ENCODE measurements at regions not wholly inside any gene's neighbourhood (a gene's known extent, or its start where the extent isn't known, plus 50 kb on each side); places are given as distances from the start of the nearest gene placed in this dataset.

- Histone ChIP-seq H3K27ac (no peak overlapping the region), H3K4me1 (no peaks in the 10 kb centered on the region), H3K4me3 (no peak overlapping the region), H3K27me3 (no peaks in the 10 kb centered on the region), H3K9ac (ENCODE audit: low read depth in 2 of 2, low read length in 2 of 2) (no peak overlapping the region), H3K36me3 (no peaks in the 10 kb centered on the region), H3K9me3 (no peaks in the 10 kb centered on the region)
- no peak for DNase-seq
- TF ChIP-seq CTCF (IDR thresholded peaks at IDR 0.05), result no peak
- intact Hi-C loops (cut with DNase I), result no loop called here
Observed at GRCh38 chr4:66842026-66842723, 703.1 kb downstream of the CENPC start.

DNA sequence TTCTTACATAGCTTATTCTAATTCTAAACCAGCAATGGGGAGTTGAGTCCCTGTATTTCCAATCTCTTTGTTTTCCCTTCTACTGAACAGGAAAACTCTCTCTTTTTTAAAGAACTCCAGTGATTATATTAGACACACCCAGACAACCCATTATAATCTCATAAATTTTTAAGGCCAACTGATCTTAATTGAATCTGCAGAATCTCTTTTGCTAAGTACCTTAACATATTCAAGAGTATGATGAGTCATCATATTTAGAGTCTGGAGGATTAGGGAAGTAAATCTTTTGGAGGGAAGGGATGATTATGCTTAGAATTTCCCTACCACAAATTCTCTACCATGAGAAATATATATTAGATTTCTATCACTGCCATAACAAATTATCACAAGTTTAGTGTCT is 705.1 kb downstream of the CENPC start:
- Histone ChIP-seq H3K9ac (ENCODE audit: low read depth in 2 of 2, low read length in 2 of 2) (no peak overlapping the region), H3K36me3 (no peaks in the 10 kb centered on the region), H3K27me3 (no peaks in the 10 kb centered on the region), H3K27ac (no peak overlapping the region), H3K4me1 (no peaks in the 10 kb centered on the region), H3K4me3 (no peak overlapping the region), H3K9me3 (no peaks in the 10 kb centered on the region)
- TF ChIP-seq CTCF (IDR thresholded peaks at IDR 0.05), result no peak
- no peak for DNase-seq
- intact Hi-C loops (cut with DNase I), result no loop called here

DNA sequence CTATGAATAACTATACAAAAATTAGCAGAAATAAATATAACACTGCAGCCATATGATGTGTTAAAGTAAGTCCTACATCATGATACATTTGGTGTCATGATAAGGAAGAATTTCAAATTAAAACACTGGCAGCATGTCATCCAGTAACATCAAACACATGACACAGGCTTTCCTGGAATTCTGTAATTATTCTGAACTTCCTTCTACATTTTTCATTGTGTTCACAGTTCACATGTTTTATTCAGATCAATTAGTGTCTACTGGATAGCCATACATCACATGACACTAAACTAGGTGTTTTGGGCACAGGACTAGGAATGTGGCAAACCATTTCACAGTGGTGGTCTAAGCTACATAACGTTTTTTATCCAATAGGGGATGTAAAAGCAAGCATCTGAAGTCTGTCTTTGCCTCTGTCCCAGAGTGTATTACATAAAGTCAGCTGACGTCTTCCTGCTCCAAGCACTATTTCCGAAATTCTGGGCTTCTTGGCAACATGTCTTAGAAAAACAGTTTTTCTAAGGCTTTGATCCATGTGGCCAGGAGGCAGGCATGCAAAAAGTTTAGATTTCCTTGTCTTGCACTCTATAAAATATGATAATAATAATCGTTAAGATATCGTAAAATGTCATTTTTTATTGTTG is 707.9 kb downstream of the CENPC start:
- intact Hi-C loops (cut with DNase I), result no loop called here
- Histone ChIP-seq H3K27ac (no peak overlapping the region), H3K36me3 (no peaks in the 10 kb centered on the region), H3K4me1 (no peaks in the 10 kb centered on the region), H3K27me3 (no peaks in the 10 kb centered on the region), H3K4me3 (no peak overlapping the region), H3K9ac (ENCODE audit: low read depth in 2 of 2, low read length in 2 of 2) (no peak overlapping the region), H3K9me3 (no peaks in the 10 kb centered on the region)
- DNase-seq, result no peak
- TF ChIP-seq CTCF (IDR thresholded peaks at IDR 0.05), result no peak

DNA sequence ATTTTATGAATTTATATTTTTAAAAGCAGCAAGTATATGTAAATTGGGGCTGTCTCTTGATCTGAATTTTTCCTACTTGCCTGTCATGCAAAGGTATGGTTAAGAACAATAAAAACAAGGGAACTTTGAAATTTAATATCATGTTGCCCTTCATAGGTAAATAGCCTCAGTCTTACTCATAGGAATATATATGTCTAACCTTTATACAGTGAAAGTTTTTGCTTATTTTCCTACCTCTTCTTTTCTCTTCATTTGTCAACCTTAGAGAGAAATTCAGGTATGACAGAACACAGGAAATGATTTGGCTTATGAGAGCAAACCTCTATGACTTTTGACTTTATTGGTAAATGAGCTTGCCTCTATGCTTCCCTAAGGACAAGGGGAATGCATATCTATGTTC is 716.0 kb downstream of the CENPC start:
- TF ChIP-seq CTCF (IDR thresholded peaks at IDR 0.05), result no peak
- no peak overlapping the region for H3K9ac ChIP-seq (ENCODE audit: low read depth in 2 of 2, low read length in 2 of 2)
- H3K4me3 ChIP-seq, result no peak overlapping the region
- no peaks in the 10 kb centered on the region for H3K9me3 ChIP-seq
- H3K27ac ChIP-seq, result no peak overlapping the region
- no peaks in the 10 kb centered on the region for H3K27me3 ChIP-seq
- DNase-seq, result no peak
- intact Hi-C loops (cut with DNase I), result no loop called here
- H3K4me1 ChIP-seq, result no peaks in the 10 kb centered on the region
- H3K36me3 ChIP-seq, result no peaks in the 10 kb centered on the region

GRCh38 chr4:66820681-66821080 is 724.6 kb downstream of the CENPC start:
- Histone ChIP-seq H3K4me3 (no peak overlapping the region), H3K27me3 (no peaks in the 10 kb centered on the region), H3K9me3 (no peaks in the 10 kb centered on the region), H3K9ac (ENCODE audit: low read depth in 2 of 2, low read length in 2 of 2) (no peak overlapping the region), H3K4me1 (no peaks in the 10 kb centered on the region), H3K36me3 (no peaks in the 10 kb centered on the region), H3K27ac (no peak overlapping the region)
- no peak for TF ChIP-seq CTCF (IDR thresholded peaks at IDR 0.05)
- intact Hi-C loops (cut with DNase I), result no loop called here
- no peak for DNase-seq

Measured in colonic mucosa (tissue), 4 donors.